WERI-Rb-1 (cell line): ENCODE measurements at regions not wholly inside any gene's neighbourhood (a gene's known extent, or its start where the extent isn't known, plus 50 kb on each side); places are given as distances from the start of the nearest gene placed in this dataset.

ENCODE experiments used
- DNase-seq: peaks from one replicate; pipeline ENCODE4 v3.0.0-alpha.2; 2020
- H3K27ac ChIP-seq: fragments of 250-450 bp; sonication (Bioruptor Pico); 2 replicates; pipeline ENCODE4 v1.5.1; 2020; ENCODE audit warnings: mild to moderate bottlenecking, moderate library complexity
- H3K27me3 ChIP-seq: fragments of 250-450 bp; sonication (Bioruptor Pico); 2 replicates; pipeline ENCODE4 v1.5.1; 2021; ENCODE audit warnings: mild to moderate bottlenecking, low read depth, moderate library complexity; ENCODE audit not compliant: insufficient read depth, severe bottlenecking
- H3K36me3 ChIP-seq: fragments of 250-450 bp; sonication (Bioruptor Pico); 2 replicates; pipeline ENCODE4 v1.5.1; 2020; ENCODE audit warnings: mild to moderate bottlenecking, moderate library complexity
- H3K4me3 ChIP-seq: 2 replicates; pipeline ENCODE4 v1.5.1; 2011; ENCODE audit warnings: low read depth, mild to moderate bottlenecking, control low read depth, low read length
- H3K9me3 ChIP-seq: fragments of 250-450 bp; sonication (Bioruptor Pico); 2 replicates; pipeline ENCODE4 v1.5.1; 2021; ENCODE audit warnings: mild to moderate bottlenecking, moderate library complexity; ENCODE audit not compliant: severe bottlenecking
- TF ChIP-seq, protein P1 (sequence below): IDR thresholded peaks from 2 replicates; pipeline ENCODE4 v1.5.1; 2011; ENCODE audit warnings: low read depth, mild to moderate bottlenecking, control low read depth, inconsistent platforms, low read length

DNA sequence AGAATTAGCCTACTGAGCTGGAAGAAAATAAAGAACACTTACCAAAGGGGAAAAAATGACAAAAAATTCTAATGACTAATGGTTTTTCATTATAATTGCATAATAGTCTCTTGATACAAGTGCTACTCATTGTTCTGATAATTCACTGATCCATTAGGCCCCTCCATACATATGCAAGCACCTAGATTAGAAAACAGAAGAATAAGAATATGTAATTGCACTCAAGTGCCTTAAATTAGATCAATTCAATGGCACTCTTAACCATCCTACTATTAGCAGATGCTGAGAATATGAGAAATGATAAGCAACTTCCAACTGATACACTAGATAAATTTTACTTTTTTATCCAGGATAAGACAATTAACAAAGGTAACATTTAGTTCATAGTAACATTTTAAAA lies 440.9 kb upstream of the C9orf72 start:
- TF ChIP-seq, protein P1, sequence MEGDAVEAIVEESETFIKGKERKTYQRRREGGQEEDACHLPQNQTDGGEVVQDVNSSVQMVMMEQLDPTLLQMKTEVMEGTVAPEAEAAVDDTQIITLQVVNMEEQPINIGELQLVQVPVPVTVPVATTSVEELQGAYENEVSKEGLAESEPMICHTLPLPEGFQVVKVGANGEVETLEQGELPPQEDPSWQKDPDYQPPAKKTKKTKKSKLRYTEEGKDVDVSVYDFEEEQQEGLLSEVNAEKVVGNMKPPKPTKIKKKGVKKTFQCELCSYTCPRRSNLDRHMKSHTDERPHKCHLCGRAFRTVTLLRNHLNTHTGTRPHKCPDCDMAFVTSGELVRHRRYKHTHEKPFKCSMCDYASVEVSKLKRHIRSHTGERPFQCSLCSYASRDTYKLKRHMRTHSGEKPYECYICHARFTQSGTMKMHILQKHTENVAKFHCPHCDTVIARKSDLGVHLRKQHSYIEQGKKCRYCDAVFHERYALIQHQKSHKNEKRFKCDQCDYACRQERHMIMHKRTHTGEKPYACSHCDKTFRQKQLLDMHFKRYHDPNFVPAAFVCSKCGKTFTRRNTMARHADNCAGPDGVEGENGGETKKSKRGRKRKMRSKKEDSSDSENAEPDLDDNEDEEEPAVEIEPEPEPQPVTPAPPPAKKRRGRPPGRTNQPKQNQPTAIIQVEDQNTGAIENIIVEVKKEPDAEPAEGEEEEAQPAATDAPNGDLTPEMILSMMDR: no peak
- Histone ChIP-seq H3K4me3 (no peak overlapping the region), H3K36me3 (no peaks in the 10 kb centered on the region), H3K9me3 (no peaks in the 10 kb centered on the region), H3K27ac (no peak overlapping the region), H3K27me3 (no peaks in the 10 kb centered on the region)
- no peak for DNase-seq

DNA sequence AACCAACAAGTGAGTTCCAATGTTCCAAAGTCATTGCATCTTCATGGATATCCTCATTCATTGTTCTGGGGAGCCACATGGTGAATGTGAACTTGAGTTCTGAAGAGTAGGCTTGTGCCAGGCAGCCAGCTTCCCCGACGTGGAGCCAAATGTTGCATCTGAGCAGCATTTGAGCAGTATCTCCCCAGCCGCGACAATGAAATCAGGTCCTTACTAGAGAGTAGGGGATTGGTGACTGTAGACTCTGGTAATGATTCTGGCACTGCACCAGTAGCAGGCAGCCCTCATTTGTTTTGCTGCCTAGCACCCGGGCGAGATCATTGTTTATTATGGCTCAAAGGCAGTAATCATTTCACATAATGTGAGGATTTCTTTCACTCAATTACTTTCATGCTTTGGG lies 451.4 kb upstream of the C9orf72 start:
- no peaks in the 10 kb centered on the region for H3K9me3 ChIP-seq
- H3K4me3 ChIP-seq: no peak overlapping the region
- TF ChIP-seq, protein P1: no peak
- no peaks in the 10 kb centered on the region for H3K36me3 ChIP-seq
- no peak overlapping the region for H3K27ac ChIP-seq
- H3K27me3 ChIP-seq: no peaks in the 10 kb centered on the region
- DNase-seq: no peak

DNA sequence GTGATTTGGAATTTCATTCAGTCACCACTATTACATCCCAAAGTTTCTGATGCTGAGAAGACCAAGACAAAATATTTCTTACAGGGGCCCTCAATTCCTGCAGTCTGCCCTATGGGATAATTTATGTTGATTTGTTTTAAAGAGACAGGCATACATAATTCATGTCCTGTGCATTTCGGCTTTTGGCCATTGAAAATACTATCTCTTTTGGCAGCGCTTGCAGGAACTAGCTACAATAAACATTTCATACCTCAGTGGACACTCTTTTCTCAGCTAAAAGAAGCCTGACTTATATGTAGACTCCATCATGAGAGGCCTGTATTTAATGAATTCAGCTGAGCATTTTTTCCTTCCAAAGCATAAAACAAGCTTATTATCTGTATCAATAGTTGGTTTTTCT lies 451.9 kb upstream of the C9orf72 start:
- H3K36me3 ChIP-seq: no peaks in the 10 kb centered on the region
- DNase-seq: no peak
- TF ChIP-seq, protein P1: no peak
- H3K27me3 ChIP-seq: no peaks in the 10 kb centered on the region
- no peaks in the 10 kb centered on the region for H3K9me3 ChIP-seq
- H3K27ac ChIP-seq: no peak overlapping the region
- H3K4me3 ChIP-seq: no peak overlapping the region

DNA sequence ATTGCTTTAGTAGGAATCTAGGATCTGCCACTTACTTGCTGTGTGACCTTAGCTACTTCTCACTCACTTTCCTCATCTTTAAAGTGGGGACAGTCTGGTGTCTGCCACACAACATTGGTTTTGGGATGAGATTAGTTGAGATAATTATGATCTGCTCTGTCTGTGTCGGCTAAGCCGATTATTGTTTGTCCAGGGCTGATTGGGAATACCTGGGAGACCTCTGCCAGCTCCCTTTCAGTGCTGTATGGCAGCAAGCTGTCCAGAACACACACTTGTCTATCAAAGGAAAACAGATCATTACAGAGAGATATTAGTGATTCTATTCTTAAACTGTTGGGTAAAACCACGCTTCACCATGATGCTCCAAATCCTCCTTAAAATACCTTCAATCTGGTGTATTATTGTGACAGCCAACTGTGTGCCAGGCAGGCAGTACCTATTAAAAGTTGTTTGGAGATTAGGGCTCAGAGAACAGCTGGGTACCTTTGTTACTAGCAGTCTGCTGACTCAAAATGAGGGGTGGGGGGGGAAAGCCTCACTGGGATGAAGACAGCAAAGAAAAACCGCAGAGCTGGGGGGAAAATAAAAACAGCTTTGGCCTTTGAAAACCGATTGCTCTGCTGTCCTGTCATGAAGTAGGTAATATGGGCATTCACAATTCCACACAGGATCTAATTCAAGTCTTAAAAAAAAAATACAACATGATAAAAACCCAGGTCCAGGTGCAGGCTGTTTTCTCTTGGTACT lies 458.4 kb upstream of the C9orf72 start:
- TF ChIP-seq, protein P1: no peak
- Histone ChIP-seq H3K9me3 (no peaks in the 10 kb centered on the region), H3K4me3 (peak overlapping the region; percentile 17), H3K36me3 (no peaks in the 10 kb centered on the region), H3K27ac (peak overlapping the region; percentile 80), H3K27me3 (no peaks in the 10 kb centered on the region)
- peak; percentile 84 for DNase-seq

DNA sequence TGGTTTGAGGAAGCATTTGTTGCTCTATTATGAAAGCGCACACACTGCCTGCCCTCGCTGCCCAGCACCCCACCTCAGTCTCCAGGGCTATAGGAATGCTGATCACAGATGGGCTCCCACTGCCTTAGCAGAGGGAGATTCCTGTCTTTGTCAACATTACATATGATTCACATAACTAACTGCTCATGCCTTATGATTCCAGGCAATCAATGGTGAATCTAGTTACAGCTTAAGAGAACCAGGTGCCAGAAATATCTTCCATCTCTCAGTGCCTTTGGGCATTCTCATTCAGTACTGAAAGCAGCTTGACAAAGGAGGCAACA lies 458.9 kb upstream of the C9orf72 start:
- TF ChIP-seq, protein P1: no peak
- Histone ChIP-seq H3K27ac (peak overlapping the region; percentile 80), H3K36me3 (no peaks in the 10 kb centered on the region), H3K9me3 (no peaks in the 10 kb centered on the region), H3K4me3 (peak overlapping the region; percentile 17), H3K27me3 (no peaks in the 10 kb centered on the region)
- peak; percentile 35 for DNase-seq

DNA sequence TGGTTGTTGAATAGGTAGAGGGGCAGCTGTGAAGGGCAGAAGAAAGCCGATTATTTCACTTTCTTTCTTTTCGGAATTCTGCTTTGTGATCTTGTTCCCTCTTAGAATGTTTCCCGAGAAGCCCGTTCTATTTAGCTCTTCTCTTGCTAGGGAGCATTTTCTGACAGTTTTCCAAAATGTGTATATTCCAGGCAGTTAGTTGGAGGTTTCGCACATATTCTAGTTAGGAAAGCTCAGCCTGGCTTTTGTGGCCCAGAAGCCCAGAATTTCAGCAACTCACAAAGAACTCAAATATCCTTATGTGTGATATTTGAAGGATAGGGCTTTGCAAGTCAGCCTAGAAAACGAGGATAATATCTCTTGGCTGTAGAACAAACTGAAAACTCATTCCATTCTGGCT lies 461.0 kb upstream of the C9orf72 start:
- DNase-seq: no peak
- Histone ChIP-seq H3K9me3 (no peaks in the 10 kb centered on the region), H3K27ac (peak overlapping the region; percentile 48; the same call in 1 of the 2 replicates), H3K27me3 (no peaks in the 10 kb centered on the region), H3K36me3 (no peaks in the 10 kb centered on the region), H3K4me3 (no peak overlapping the region)
- TF ChIP-seq, protein P1: no peak
